ENCODE measurements at regions not wholly inside any gene's neighbourhood (a gene's known extent, or its start where the extent isn't known, plus 50 kb on each side); places are given as distances from the start of the nearest gene placed in this dataset.

DNA sequence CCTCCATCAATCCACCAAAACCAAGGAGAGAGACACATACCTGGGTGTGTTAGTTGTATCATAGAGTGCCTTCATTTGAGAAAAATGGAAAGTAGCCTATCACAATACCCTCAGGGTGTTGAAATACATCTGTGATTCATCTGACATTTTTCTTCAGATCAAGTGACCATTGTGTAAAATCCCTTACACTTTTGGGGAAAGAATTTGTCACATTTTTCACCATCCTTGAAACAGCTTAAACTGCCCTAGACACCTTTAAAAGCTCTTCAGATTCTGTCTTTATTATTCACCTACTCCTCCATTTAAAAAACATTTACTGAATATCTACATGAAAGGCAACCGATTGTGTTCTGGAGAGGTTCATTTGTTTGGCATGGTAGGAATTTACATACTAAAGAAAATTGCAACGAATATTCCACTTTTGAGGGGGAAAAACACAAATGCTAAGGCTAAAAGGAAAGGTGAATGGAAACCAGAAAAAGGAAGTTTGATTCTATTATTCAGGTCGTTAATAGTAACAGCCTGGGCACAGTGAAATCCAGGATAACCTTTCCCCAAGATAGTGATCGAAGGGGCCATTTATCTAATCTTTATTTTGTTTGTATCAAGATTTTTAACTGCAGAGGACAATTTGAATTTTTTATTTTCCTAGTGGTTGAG, 70.4 kb upstream of the SAMSN1 start:
- TF ChIP-seq, protein P1, sequence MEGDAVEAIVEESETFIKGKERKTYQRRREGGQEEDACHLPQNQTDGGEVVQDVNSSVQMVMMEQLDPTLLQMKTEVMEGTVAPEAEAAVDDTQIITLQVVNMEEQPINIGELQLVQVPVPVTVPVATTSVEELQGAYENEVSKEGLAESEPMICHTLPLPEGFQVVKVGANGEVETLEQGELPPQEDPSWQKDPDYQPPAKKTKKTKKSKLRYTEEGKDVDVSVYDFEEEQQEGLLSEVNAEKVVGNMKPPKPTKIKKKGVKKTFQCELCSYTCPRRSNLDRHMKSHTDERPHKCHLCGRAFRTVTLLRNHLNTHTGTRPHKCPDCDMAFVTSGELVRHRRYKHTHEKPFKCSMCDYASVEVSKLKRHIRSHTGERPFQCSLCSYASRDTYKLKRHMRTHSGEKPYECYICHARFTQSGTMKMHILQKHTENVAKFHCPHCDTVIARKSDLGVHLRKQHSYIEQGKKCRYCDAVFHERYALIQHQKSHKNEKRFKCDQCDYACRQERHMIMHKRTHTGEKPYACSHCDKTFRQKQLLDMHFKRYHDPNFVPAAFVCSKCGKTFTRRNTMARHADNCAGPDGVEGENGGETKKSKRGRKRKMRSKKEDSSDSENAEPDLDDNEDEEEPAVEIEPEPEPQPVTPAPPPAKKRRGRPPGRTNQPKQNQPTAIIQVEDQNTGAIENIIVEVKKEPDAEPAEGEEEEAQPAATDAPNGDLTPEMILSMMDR (IDR thresholded peaks at IDR 0.05), result no peak
- no peak for TF ChIP-seq POLR2A (IDR thresholded peaks at IDR 0.05)

Measured in prostate gland (tissue), 2 donors.